Panc1 (cell line): ENCODE measurements at regions not wholly inside any gene's neighbourhood (a gene's known extent, or its start where the extent isn't known, plus 50 kb on each side); places are given as distances from the start of the nearest gene placed in this dataset.

ENCODE experiments used
- ATAC-seq: fragments of 200-7000 bp; cut with Tn5 transposase; 2 replicates; pipeline ENCODE4 v1.9.1; 2020; ENCODE audit warnings: mild to moderate bottlenecking, moderate library complexity
- BruUV-seq: library from RNA; stranded (reverse); fragments of 400-500 nt; replicated peaks from 2 replicates; lab custom pipeline; 2021; lab: Mats Ljungman, UMichigan
- CTCF ChIA-PET: fragments of 300-600 bp; sonication (Branson Sonifier 250); formaldehyde crosslinking; loops from one replicate; lab custom pipeline; 2022; ENCODE audit warnings: antibody characterized with exemption; lab: Charles Lee
- POLR2A ChIA-PET: fragments of 300-600 bp; sonication (Branson Sonifier 250); formaldehyde crosslinking; loops from one replicate; lab custom pipeline; 2022; ENCODE audit warnings: antibody characterized with exemption; lab: Charles Lee
- DNase-seq: peaks from one replicate; pipeline ENCODE4 v3.0.0-alpha.2; 2010; ENCODE audit warnings: low read depth, low spot score
- H3K27ac ChIP-seq: 2 replicates; pipeline ENCODE4 v1.5.1; 2011; ENCODE audit warnings: mild to moderate bottlenecking, low read length, inconsistent platforms
- H3K27me3 ChIP-seq: fragments of 200-500 bp; sonication (Bioruptor generic); 2 replicates; pipeline ENCODE4 v1.6.0; 2014; ENCODE audit warnings: low read length, inconsistent platforms; ENCODE audit not compliant: control insufficient read depth, insufficient read depth
- H3K36me3 ChIP-seq: fragments of 200-500 bp; sonication (Bioruptor generic); 2 replicates; pipeline ENCODE4 v1.5.1; 2014; ENCODE audit warnings: inconsistent platforms, mild to moderate bottlenecking, low read length, moderate library complexity; ENCODE audit not compliant: control insufficient read depth, insufficient read depth
- H3K4me1 ChIP-seq: 2 replicates; pipeline ENCODE4 v1.5.1; 2011; ENCODE audit warnings: inconsistent platforms, mild to moderate bottlenecking, low read length, moderate library complexity; ENCODE audit not compliant: control insufficient read depth, insufficient read depth
- H3K4me3 ChIP-seq, 2 experiments: 2 replicates each; pipeline ENCODE4 v1.5.1; 2011 to 2012; ENCODE audit warnings: low read depth in 2 of 2, low read length in 2 of 2, mild to moderate bottlenecking in 2 of 2, inconsistent platforms in 1 of 2, moderate library complexity in 1 of 2
- H3K9me3 ChIP-seq: fragments of 200-500 bp; sonication (Bioruptor generic); 2 replicates; pipeline ENCODE4 v1.5.1; 2014; ENCODE audit warnings: low read depth, mild to moderate bottlenecking, inconsistent platforms, low read length, moderate library complexity; ENCODE audit not compliant: control insufficient read depth, insufficient read depth
- POLR2AphosphoS5 ChIP-seq: IDR thresholded peaks from 2 replicates; pipeline ENCODE4 v1.6.1; 2012; ENCODE audit warnings: mild to moderate bottlenecking, low read depth, low read length, moderate library complexity
- SIN3A ChIP-seq: IDR thresholded peaks from 2 replicates; pipeline ENCODE4 v1.6.1; 2012; ENCODE audit warnings: low read depth, mild to moderate bottlenecking, low read length, moderate library complexity, borderline replicate concordance; ENCODE audit not compliant: insufficient read depth
- TCF7L2 ChIP-seq: IDR thresholded peaks from 2 replicates; pipeline ENCODE4 v1.6.1; 2011; ENCODE audit warnings: mild to moderate bottlenecking, low read depth, low read length, inconsistent platforms
- in situ Hi-C: cut with HindIII; loops from 2 replicates; pipeline ENCODE4 v1.10.0; 2016; ENCODE audit warnings: low sequenced_read_pairs, low pct_unique_long_range_greater_than_20kb
- intact Hi-C: fragments of 100-400 bp; cut with micrococcal nuclease; formaldehyde crosslinking; loops from one replicate; pipeline ENCODE4 v1.10.0; 2022; ENCODE audit not compliant: unreplicated experiment
- TF ChIP-seq, protein P1 (sequence below): fragments of 450-650 bp; IDR thresholded peaks from 2 replicates; pipeline ENCODE4 v1.5.1; 2017; ENCODE audit warnings: mild to moderate bottlenecking
- TF ChIP-seq, protein P2 (sequence below), 2 experiments: IDR thresholded peaks; 2 replicates each; pipeline ENCODE4 v1.6.1; 2011 to 2012; ENCODE audit warnings: low read depth in 2 of 2, control low read depth in 1 of 2, low read length in 1 of 2, mild to moderate bottlenecking in 1 of 2, moderate library complexity in 1 of 2; ENCODE audit not compliant: insufficient read depth in 1 of 2

DNA sequence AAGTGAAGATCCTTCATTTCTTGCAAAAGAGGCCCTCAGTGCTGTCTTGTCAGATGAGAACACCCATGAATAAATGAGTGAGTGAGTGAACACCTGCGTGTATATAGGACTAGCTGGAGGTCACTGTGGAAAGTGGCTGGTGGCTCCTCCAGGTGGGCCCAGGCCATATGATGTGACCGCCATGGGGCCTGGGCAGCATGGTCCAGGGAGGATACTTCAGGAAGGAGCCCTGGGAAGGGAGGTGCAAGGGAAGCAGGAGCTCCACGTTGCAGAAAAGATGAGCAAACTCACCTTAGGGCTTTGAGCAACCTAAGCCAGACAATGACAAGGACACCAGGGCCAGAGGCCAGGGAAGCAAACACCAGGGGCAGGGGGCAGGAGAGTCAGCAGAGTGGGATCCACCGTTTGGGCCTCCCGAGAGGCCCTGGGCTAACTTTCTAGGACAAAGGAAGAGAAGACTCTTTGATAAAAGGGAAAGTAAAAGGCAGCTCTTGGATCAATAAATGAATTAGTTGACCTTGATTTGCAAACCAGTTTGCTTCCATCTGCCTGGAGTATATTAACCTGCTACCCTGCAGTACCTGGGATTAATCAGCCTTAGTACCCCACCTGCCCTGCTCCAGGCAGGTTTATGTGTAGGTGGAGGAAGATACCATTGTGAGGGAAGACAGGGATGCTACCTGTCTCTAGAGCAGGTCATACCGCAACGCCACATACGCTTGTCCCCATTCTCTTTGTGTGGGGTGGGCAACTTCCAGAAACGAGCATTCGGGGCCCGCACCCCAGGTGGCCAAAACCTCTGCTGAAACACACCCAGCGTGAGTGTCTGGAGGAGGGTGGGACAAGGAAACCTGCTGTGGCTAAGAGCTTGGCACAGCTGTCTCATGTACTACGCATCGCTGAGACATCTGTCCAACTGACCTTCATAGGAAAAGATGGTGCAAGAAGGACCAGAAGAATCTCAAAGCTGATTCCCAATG, 51.4 kb upstream of the OLFM1 start:
- no peaks in the 10 kb centered on the region for H3K9me3 ChIP-seq
- H3K4me3 ChIP-seq = no peak overlapping the region
- DNase-seq (no peak), ATAC-seq (no peak)
- CTCF ChIA-PET = no interaction called here
- no peaks in the 10 kb centered on the region for H3K36me3 ChIP-seq
- BruUV-seq = no TSS peak
- POLR2A ChIA-PET = no interaction called here
- H3K4me1 ChIP-seq = no peaks in the 10 kb centered on the region
- no peak overlapping the region for H3K27ac ChIP-seq
- intact Hi-C loops = no loop called here
- TF ChIP-seq TCF7L2 (no peak), POLR2AphosphoS5 (no peak), SIN3A (no peak)
- TF ChIP-seq, protein P1, sequence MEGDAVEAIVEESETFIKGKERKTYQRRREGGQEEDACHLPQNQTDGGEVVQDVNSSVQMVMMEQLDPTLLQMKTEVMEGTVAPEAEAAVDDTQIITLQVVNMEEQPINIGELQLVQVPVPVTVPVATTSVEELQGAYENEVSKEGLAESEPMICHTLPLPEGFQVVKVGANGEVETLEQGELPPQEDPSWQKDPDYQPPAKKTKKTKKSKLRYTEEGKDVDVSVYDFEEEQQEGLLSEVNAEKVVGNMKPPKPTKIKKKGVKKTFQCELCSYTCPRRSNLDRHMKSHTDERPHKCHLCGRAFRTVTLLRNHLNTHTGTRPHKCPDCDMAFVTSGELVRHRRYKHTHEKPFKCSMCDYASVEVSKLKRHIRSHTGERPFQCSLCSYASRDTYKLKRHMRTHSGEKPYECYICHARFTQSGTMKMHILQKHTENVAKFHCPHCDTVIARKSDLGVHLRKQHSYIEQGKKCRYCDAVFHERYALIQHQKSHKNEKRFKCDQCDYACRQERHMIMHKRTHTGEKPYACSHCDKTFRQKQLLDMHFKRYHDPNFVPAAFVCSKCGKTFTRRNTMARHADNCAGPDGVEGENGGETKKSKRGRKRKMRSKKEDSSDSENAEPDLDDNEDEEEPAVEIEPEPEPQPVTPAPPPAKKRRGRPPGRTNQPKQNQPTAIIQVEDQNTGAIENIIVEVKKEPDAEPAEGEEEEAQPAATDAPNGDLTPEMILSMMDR = no peak
- TF ChIP-seq, protein P2, sequence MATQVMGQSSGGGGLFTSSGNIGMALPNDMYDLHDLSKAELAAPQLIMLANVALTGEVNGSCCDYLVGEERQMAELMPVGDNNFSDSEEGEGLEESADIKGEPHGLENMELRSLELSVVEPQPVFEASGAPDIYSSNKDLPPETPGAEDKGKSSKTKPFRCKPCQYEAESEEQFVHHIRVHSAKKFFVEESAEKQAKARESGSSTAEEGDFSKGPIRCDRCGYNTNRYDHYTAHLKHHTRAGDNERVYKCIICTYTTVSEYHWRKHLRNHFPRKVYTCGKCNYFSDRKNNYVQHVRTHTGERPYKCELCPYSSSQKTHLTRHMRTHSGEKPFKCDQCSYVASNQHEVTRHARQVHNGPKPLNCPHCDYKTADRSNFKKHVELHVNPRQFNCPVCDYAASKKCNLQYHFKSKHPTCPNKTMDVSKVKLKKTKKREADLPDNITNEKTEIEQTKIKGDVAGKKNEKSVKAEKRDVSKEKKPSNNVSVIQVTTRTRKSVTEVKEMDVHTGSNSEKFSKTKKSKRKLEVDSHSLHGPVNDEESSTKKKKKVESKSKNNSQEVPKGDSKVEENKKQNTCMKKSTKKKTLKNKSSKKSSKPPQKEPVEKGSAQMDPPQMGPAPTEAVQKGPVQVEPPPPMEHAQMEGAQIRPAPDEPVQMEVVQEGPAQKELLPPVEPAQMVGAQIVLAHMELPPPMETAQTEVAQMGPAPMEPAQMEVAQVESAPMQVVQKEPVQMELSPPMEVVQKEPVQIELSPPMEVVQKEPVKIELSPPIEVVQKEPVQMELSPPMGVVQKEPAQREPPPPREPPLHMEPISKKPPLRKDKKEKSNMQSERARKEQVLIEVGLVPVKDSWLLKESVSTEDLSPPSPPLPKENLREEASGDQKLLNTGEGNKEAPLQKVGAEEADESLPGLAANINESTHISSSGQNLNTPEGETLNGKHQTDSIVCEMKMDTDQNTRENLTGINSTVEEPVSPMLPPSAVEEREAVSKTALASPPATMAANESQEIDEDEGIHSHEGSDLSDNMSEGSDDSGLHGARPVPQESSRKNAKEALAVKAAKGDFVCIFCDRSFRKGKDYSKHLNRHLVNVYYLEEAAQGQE (IDR thresholded peaks at IDR 0.05; ENCODE audit: insufficient read depth in 1 of 2, low read depth in 2 of 2, low read length in 1 of 2) = no peak
- in situ Hi-C loops = no loop called here
- peaks cover 2% of the 10 kb centered on the region; the same call in 1 of the 2 replicates for H3K27me3 ChIP-seq

DNA sequence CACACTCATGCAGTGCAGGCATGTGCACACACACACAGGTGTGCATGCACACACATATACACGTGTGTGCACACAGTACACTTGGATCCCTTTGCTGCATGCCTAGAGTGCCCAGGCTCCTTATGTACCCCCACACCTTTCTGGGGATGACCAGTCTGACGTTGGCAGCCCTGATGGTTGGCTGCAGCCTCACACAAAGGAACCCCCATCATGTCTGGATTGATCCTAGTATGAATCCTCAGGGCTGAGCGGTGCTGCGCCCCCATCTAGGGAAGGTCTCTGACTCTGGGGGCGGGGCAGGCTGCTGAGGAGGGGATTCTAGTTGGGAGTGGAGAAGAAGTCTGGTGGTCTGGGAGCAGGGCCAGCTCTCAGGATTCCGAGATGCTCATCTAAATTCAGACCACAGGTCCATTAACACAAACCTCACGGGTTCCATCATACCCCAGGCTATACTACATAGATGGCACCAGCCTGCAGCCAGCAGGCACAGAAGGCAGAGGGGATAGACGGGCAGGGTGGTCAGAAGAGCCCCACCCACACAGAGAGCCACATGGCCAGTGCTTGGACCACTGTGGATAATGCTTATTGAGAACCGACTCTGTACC, 50.5 kb upstream of the OLFM1 start:
- no peak overlapping the region for H3K27ac ChIP-seq
- in situ Hi-C loops = no loop called here
- no TSS peak for BruUV-seq
- intact Hi-C loops = no loop called here
- ATAC-seq = no peak
- H3K27me3 ChIP-seq = peaks cover 4% of the 10 kb centered on the region; the same call in 1 of the 2 replicates
- TF ChIP-seq POLR2AphosphoS5 (no peak), SIN3A (no peak), TCF7L2 (no peak)
- TF ChIP-seq, protein P2 (IDR thresholded peaks at IDR 0.05; ENCODE audit: insufficient read depth in 1 of 2, low read depth in 2 of 2, low read length in 1 of 2) = no peak
- TF ChIP-seq, protein P1 = no peak
- H3K4me1 ChIP-seq = no peaks in the 10 kb centered on the region
- H3K36me3 ChIP-seq = no peaks in the 10 kb centered on the region
- no peaks in the 10 kb centered on the region for H3K9me3 ChIP-seq
- H3K4me3 ChIP-seq = no peak overlapping the region
- ChIA-PET POLR2A (no interaction called here), CTCF (no interaction called here)
- DNase-seq = no peak
